ENCODE measurements at regions not wholly inside any gene's neighbourhood (a gene's known extent, or its start where the extent isn't known, plus 50 kb on each side); places are given as distances from the start of the nearest gene placed in this dataset.

DNA sequence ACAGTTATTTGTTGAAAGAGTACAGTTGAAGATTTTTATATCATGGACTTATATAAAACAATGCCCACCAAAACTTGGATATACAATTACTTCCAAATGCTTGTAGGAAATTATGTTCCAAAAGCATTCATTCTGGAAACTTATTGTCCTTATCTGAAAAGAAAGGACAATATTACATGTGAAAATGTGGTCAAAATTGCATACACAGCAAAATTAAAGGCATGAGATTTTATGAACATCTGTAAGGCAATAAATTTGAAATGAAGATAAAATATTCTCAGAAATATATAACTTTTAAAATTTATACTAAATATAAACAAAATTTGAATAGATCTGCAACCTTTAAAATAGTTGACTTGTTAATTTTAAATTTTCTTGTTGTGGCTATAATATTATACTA lies 1173.8 kb downstream of the NLGN4X start:
- DNase-seq, result no peak

- no peak for DNase-seq
These were observed 1176.7 kb downstream of the NLGN4X start for GRCh38 chrX:5051831-5052491.

DNA sequence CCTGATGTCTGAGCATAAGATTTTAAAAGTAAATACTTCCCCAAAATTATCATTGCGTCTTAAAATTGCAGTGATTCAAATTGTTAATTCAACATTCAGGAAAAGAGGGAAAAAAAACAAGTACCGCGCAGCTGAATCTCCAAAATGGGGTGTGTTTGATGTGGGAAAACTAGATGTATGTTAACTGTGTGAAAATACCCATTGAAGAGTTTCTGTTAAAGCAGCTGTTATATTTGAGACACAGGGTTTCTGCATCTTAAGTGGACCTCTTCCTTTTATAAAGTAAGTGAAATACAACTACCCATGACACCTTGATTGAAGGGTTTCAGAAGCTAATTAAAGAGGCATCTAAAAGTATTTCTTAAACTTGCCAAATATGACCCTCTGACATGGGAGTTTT lies 1186.1 kb downstream of the NLGN4X start:
- DNase-seq, result no peak

DNA sequence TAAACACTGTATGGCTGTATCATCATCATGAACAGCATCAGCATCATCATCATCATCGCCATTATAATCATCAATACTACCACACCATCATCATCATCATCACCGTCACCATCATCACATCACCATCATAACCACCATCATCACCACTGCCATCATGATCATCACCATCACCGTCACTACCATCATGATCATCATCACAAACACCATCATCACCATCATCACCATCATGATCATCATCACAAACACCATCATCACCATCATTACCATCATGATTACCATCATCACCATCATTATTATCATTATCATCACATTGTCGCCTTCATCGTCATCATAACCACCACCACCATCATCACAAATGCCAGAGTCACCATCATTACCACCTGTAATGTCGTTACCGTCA lies 1196.9 kb downstream of the NLGN4X start:
- no peak for DNase-seq

GRCh38 chrX:5015451-5015850 lies 1213.2 kb downstream of the NLGN4X start:
- no peak for DNase-seq

- DNase-seq, result no peak
These were observed 1233.8 kb downstream of the NLGN4X start for GRCh38 chrX:4994855-4995254.

DNA sequence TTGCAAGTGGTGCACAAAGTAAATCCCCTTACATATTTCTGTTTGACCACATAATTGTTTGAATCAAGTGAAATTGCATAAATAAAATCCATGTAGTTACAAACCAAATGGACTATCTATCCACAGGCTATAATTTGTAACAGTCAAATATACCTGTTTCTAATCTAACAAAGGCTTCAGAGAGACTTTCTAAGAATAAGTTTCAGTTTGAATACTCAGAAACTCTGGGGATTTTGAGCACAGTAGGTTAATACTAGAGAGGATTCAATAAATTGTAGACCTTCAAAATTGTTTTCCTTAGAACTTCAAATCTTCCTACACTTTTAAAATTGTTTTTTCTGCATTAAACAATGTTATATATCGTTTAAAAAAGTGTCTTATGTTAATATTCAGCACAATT lies 1250.1 kb downstream of the NLGN4X start:
- no peak for DNase-seq

- DNase-seq, result no peak
These were observed 1257.0 kb downstream of the NLGN4X start for GRCh38 chrX:4971646-4972045.

- DNase-seq, result no peak
These were observed 1250.7 kb upstream of the PRKX start for GRCh38 chrX:4964112-4964511.

- DNase-seq, result no peak
These were observed 1250.0 kb upstream of the PRKX start for GRCh38 chrX:4963432-4963831.

GRCh38 chrX:4944767-4945166 lies 1231.3 kb upstream of the PRKX start:
- no peak for DNase-seq

GRCh38 chrX:4936315-4936714 lies 1222.9 kb upstream of the PRKX start:
- no peak for DNase-seq

- no peak for DNase-seq
These were observed 1222.4 kb upstream of the PRKX start for GRCh38 chrX:4935846-4936245.

GRCh38 chrX:4935401-4935800 lies 1222.0 kb upstream of the PRKX start:
- no peak for DNase-seq

GRCh38 chrX:4932790-4933189 lies 1219.3 kb upstream of the PRKX start:
- no peak for DNase-seq

- DNase-seq, result no peak
These were observed 1217.0 kb upstream of the PRKX start for GRCh38 chrX:4930426-4930825.

DNA sequence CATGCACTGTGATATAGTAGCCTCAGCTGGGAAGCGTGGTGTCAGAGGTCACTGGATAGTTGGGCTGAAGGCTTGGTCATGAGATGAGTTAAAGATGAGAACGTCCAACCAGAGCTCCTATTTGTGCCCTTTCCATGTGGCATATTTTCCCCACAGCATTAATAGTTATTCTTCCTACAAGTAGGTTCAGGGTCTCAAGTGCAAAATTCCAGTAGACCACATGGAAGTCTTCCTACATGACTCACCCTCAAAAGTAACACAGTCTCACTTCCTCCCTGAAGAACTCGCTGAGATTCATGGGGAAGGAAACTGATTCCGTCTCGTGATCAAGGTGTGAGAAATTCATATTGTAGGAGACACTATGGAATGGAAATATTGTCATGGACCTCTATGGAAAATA lies 1212.5 kb upstream of the PRKX start:
- no peak for DNase-seq

- DNase-seq, result no peak
These were observed 1195.9 kb upstream of the PRKX start for GRCh38 chrX:4909348-4909747.

- DNase-seq, result no peak
These were observed 1192.1 kb upstream of the PRKX start for GRCh38 chrX:4905576-4905975.

- DNase-seq, result no peak
These were observed 1167.8 kb upstream of the PRKX start for GRCh38 chrX:4881277-4881676.

GRCh38 chrX:4878640-4879039 lies 1165.2 kb upstream of the PRKX start:
- DNase-seq, result no peak

DNA sequence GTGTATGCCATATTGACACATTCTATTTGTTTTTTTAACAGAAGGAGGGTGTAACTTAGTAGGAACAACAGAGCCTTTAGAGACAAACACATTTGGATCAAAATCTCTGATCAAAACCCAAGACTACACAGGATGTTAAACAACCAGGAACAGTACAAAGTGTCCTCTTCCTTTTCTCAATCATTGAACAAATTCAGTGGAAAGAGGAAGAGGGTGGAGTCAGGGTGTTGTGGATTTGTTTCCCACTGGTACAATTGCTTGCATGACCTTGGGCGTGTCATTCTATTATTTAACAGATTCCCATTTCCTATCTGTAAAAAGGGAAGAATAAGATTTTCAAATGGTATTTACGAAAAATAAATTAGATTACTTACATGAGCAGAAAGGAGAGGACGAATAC lies 1162.8 kb upstream of the PRKX start:
- DNase-seq, result no peak

DNA sequence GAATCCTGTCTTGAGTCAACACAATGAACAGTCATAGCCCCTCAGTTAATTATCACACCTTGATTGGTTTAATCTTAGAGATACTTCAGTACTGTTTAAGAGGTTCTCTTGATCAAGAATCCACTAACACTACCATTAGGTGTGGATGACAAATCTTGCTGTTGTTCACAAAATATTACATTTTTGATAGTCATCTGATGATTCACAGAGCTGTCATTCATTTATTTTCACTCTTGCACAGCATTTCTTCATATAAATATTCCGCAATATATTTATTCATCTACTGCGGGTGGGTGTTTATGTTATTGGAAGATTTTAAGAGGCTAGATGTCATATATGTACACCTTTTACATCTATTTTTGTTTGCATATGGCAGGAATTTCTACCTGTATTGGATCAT lies 1138.1 kb upstream of the PRKX start:
- no peak for DNase-seq

- DNase-seq, result no peak
These were observed 1136.9 kb upstream of the PRKX start for GRCh38 chrX:4850312-4850711.

DNA sequence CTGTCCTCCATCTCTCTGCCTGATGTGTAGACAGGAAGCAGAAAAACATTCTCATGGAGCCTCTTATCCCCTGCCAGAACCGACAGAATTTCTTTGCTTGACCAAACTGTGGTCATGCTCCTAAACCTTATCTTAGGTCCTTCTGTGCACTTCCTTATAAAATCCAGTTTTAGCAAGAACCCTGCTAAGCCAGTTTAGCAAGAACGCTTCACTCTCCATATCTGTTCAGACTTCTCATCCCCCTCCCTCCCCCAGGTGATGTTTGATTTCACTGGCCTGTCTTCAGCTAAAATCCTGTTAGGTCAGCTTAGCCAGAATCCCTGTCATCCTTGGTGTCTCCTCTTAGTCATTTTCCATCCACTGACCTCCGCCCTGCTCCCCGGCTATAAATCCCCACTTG lies 1130.9 kb upstream of the PRKX start:
- DNase-seq, result no peak

Measured in stimulated activated CD4-positive, alpha-beta T cell treated with anti-CD3 and anti-CD28 coated beads, Interleukin-2, amount 100 ng/mL, for 48 hours (primary cell).